ENCODE measurements at regions not wholly inside any gene's neighbourhood (a gene's known extent, or its start where the extent isn't known, plus 50 kb on each side); places are given as distances from the start of the nearest gene placed in this dataset.
A peak's percentile ranks its signal among the peaks of the same experiment; 100 is the strongest.
"Not testable (repeated sequence)": the region's sequence is repeated elsewhere in the genome, so short reads cannot be mapped to it uniquely, and the experiment has no call there.

DNA sequence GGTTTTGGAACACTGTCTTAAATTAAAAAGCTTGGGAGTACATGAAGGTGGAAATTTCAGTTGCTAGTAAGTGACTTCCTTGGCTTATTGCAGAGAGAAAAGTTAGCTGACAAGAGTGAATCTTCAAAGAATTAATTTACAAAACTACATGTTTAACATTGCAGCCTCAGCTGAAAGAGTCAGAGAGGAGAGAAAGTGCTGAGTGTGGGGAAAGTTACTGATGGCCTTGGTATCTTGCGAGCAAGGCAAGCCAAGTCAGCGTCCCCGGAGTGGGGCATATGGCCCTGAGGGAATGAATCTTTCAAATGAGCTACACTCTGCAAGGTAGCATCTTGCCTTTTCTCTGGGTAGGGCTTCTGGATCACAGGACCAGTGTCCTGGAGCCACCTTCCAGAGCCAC, 131.3 kb downstream of the LPIN1 start:
- no peak for ATAC-seq (replicated peaks in 6 of 8)
- Histone ChIP-seq H3K4me1 (replicated peaks in 1 of 2) (no peaks in the 10 kb centered on the region), H3K4me3 (no peak overlapping the region), H3K27ac (no peak overlapping the region)
- in situ Hi-C loops (cut with MboI; ENCODE audit: low pct_unique_long_range_greater_than_20kb in 2 of 9, low sequenced_read_pairs in 9 of 9, unreplicated experiment in 9 of 9) = no loop called here
- 80 to 100% (median 92%) methylated on average over 1 to 3 of the region's 3 CpGs; no CpG with 5 or more reads in 4 of the 10 experiments for WGBS, 10 experiments

DNA sequence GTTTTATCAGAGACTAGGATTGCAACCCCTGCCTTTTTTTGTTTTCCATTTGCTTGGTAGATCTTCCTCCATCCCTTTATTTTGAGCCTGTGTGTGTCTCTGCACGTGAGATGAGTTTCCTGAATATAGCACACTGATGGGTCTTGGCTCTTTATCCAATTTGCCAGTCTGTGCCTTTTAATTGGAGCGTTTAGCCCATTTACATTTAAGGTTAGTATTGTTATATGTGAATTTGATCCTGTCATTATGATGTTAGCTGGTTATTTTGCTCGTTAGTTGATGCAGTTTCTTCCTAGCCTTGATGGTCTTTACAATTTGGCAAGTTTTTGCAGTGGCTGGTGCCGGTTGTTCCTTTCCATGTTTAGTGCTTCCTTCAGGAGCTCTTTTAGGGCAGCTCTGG, 138.8 kb downstream of the LPIN1 start:
- H3K4me1 ChIP-seq (replicated peaks in 1 of 2); in situ Hi-C loops (cut with MboI; ENCODE audit: low pct_unique_long_range_greater_than_20kb in 2 of 9, low sequenced_read_pairs in 9 of 9, unreplicated experiment in 9 of 9); ATAC-seq (replicated peaks in 6 of 8); H3K4me3 ChIP-seq; H3K27ac ChIP-seq: not testable (repeated sequence)
- WGBS, 10 experiments = 100% methylated on average over 1 of the region's 4 CpGs; no CpG with 5 or more reads in 9 of the 10 experiments

DNA sequence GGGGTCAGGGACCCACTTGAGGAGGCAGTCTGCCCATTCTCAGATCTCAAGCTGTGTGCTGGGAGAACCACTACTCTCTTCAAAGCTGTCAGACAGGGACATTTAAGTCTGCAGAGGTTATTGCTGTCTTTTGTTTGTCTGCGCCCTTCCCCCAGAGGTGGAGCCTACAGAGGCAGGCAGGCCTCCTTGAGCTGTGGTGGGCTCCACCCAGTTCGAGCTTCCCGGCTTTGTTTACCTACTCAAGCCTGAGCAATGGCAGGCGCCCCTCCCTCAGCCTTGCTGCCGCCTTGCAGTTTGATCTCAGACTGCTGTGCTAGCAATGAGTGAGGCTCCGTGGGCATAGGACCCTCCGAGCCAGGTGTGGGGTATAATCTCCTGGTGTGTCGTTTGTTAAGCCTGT, 140.5 kb downstream of the LPIN1 start:
- H3K27ac ChIP-seq; ATAC-seq (replicated peaks in 6 of 8); H3K4me1 ChIP-seq (replicated peaks in 1 of 2); H3K4me3 ChIP-seq; in situ Hi-C loops (cut with MboI; ENCODE audit: low pct_unique_long_range_greater_than_20kb in 2 of 9, low sequenced_read_pairs in 9 of 9, unreplicated experiment in 9 of 9): not testable (repeated sequence)
- WGBS, 10 experiments = 80 to 90% (median 86%) methylated on average over 1 to 4 of the region's 8 CpGs; no CpG with 5 or more reads in 7 of the 10 experiments

DNA sequence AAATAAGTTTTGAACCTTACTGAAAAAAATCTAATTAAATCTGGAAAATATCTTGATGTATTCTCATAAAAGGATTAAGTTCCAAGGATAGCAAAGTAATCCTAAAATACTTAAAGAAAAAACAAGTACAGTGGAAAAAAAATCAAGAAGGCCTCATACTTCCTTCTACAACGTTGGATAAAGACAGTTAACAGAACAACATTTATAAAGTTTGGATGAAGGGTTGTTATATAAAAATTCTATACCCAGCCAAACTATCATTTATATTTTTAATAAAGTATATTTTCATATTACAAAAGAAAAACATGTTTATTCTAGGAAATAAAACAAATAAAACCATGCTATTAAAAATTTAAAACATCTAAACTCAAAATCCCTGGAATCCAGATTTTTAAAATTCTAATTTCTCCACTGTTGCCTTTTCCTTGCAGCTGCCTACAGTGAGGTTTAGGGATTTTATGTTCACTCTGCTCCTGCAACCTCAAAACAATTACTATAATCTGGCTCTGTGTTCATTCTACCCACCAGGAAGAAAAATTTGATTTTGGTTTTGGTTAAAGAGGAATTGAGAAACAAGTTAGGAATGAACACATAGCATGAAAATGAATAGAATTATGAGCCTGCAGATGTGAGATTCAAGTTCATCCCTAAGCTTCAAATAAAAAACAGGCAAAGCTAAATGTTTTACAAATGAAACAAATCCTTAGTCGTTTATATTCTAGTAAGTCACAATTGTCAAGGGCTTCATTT, 142.8 kb downstream of the LPIN1 start:
- no peak for ATAC-seq (replicated peaks in 6 of 8)
- WGBS, 10 experiments = 0 to 88% (median 48%) methylated on average over 1 to 2 of the region's 2 CpGs
- no peak overlapping the region for H3K27ac ChIP-seq

DNA sequence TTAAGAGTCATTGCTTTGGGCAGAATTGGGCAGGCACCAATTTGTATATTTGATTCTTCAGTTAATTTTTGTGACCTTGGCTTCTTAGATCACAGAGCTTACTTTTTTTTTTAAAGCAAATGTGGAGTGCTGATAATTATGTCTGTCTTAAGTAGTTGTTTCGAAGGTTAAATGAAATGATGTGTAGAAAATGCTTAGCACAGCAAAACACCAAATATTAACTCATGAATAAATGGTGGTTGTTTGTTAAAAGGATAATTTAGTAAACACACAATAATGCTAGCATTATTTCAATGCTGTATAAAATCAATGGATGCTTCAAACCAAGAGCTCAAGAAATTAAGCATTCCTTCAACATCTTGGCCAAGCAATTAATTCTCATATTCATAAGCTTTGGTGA, 143.4 kb downstream of the LPIN1 start:
- no peak overlapping the region for H3K4me3 ChIP-seq
- in situ Hi-C loops (cut with MboI; ENCODE audit: low pct_unique_long_range_greater_than_20kb in 2 of 9, low sequenced_read_pairs in 9 of 9, unreplicated experiment in 9 of 9) = no loop called here
- no peak overlapping the region for H3K27ac ChIP-seq
- 7 to 100% (median 79%) methylated on average over 1 of the region's 1 CpG; no CpG with 5 or more reads in 2 of the 10 experiments for WGBS, 10 experiments
- ATAC-seq (replicated peaks in 6 of 8) = no peak
- H3K4me1 ChIP-seq (replicated peaks in 1 of 2) = no peaks in the 10 kb centered on the region

More for the DNA sequence above, 142.8 kb downstream of the LPIN1 start:
- in situ Hi-C loops (cut with MboI; ENCODE audit: low pct_unique_long_range_greater_than_20kb in 2 of 9, low sequenced_read_pairs in 9 of 9, unreplicated experiment in 9 of 9) = no loop called here
- no peak overlapping the region for H3K4me3 ChIP-seq
- no peaks in the 10 kb centered on the region for H3K4me1 ChIP-seq (replicated peaks in 1 of 2)

DNA sequence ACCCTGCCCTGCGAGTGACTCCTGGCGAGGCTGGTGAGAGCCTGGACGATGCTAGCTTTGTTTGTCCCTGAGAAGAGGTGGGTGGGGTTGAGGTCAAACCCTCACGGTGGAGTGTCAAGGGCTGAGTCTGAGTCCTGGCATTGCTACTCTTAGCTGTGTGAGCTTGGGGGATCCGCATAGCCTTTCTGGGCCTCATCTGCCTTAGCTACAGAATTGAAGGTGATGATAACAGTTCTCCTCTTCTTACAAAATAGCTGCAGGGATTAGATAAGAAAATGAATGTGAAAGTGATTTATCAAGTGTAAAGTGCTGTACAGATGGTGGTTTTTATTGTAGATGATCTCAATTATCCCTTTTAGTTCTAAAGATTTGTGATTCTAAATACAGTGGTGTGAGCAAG, 144.6 kb downstream of the LPIN1 start:
- 54 to 100% (median 77%) methylated on average over 1 to 4 of the region's 5 CpGs; no CpG with 5 or more reads in 5 of the 10 experiments for WGBS, 10 experiments
- Histone ChIP-seq H3K4me3 (no peak overlapping the region), H3K4me1 (replicated peaks in 1 of 2) (peaks cover 2% of the 10 kb centered on the region in 2 donors), H3K27ac (no peak overlapping the region)
- in situ Hi-C loops (cut with MboI; ENCODE audit: low pct_unique_long_range_greater_than_20kb in 2 of 9, low sequenced_read_pairs in 9 of 9, unreplicated experiment in 9 of 9) = no loop called here
- no peak for ATAC-seq (replicated peaks in 6 of 8)

DNA sequence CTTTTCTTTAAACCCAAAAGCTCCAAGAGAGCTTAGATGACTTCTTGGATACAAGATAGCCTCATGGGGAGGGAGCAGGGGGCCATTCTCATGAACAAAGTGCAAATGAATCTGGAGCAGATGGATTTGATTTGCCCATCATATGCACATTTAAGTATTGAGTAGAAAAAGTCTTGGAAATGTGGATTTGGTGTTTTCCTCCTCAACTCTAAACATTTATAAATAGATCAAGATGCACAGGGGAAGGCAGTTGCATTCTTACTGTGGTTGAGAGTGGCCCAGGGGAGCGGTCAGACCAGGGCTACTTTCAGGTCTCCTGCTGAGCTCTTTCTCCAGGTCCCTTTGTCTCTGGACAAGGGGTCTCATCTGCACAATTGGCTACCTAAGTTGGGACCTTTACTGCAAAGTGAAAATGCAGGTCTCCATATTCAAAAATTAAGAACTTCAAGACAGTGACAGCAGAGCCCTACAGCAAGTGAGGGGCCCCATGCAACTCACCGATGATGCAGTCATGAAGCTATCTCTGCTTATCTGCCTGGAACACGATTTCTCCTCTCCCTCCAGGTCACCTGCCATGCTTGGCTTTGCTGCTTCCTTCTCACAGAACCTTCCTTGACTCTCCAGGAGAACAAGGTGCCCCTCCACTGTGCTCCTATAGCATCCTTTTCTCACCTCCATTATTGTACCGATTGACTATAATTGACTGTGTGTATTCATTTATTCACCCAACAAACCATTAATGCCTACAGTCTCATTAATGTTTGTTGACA, 145.4 kb downstream of the LPIN1 start:
- Histone ChIP-seq H3K27ac (no peak overlapping the region), H3K4me1 (replicated peaks in 1 of 2) (peaks cover 9 to 10% of the 10 kb centered on the region in 2 donors), H3K4me3 (no peak overlapping the region)
- WGBS, 10 experiments = 53 to 90% (median 75%) methylated on average over 1 to 4 of the region's 4 CpGs; no CpG with 5 or more reads in 1 of the 10 experiments
- in situ Hi-C loops (cut with MboI; ENCODE audit: low pct_unique_long_range_greater_than_20kb in 2 of 9, low sequenced_read_pairs in 9 of 9, unreplicated experiment in 9 of 9) = no loop called here
- peak in 2 of 8 experiments; percentile 54 to 61 for ATAC-seq (replicated peaks in 6 of 8)

DNA sequence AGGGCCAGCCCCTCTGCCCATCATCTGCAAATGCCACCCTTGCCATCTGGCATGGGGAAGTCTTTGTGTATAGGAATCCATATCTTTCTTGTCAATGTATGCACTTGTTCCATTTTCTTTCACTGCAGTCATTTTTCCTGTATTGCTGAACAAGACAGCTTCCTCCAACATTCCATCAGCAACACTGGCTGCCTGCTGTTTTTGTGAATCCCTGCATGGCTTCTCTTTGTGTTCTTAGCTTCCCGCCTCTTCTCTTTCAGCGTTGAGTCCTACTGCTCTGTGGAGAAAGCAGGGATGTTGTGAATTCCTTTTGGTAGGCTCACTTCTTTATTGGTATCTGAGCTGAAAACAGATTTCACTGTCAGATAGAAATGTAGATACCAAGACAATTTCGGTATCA, 150.0 kb downstream of the LPIN1 start:
- Histone ChIP-seq H3K27ac (no peak overlapping the region), H3K4me3 (no peak overlapping the region), H3K4me1 (replicated peaks in 1 of 2) (peaks cover 9 to 20% of the 10 kb centered on the region in 2 donors)
- in situ Hi-C loops (cut with MboI; ENCODE audit: low pct_unique_long_range_greater_than_20kb in 2 of 9, low sequenced_read_pairs in 9 of 9, unreplicated experiment in 9 of 9) = no loop called here
- ATAC-seq (replicated peaks in 6 of 8) = peak in 2 of 8 experiments; percentile 23 to 46
- 34 to 83% (median 50%) methylated on average over 1 to 3 of the region's 3 CpGs; no CpG with 5 or more reads in 1 of the 10 experiments for WGBS, 10 experiments

DNA sequence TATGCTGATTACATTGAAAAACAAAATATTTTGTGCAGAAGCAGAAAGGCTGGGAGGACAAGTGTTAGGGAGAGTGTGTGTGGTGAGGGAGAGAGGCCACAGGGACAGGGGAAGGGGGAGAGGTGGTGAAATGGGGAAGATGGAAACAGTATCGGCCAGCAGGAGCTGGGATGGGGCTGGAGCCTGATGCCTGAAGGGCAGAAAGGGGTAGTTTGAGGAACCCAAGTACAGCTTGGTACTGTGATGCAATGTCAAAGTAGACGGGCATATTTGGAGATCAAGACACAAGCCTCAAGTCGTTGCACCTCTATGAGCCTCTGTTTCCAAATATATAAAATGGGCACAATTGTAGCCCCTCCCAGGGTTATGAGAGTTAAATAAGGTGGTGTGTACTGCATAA, 152.1 kb downstream of the LPIN1 start:
- no peak overlapping the region for H3K4me3 ChIP-seq
- WGBS, 10 experiments = 100% methylated on average over 1 to 3 of the region's 3 CpGs; no CpG with 5 or more reads in 4 of the 10 experiments
- in situ Hi-C loops (cut with MboI; ENCODE audit: low pct_unique_long_range_greater_than_20kb in 2 of 9, low sequenced_read_pairs in 9 of 9, unreplicated experiment in 9 of 9) = no loop called here
- no peak overlapping the region for H3K27ac ChIP-seq
- peaks cover 9 to 20% of the 10 kb centered on the region in 2 donors for H3K4me1 ChIP-seq (replicated peaks in 1 of 2)
- ATAC-seq (replicated peaks in 6 of 8) = no peak

DNA sequence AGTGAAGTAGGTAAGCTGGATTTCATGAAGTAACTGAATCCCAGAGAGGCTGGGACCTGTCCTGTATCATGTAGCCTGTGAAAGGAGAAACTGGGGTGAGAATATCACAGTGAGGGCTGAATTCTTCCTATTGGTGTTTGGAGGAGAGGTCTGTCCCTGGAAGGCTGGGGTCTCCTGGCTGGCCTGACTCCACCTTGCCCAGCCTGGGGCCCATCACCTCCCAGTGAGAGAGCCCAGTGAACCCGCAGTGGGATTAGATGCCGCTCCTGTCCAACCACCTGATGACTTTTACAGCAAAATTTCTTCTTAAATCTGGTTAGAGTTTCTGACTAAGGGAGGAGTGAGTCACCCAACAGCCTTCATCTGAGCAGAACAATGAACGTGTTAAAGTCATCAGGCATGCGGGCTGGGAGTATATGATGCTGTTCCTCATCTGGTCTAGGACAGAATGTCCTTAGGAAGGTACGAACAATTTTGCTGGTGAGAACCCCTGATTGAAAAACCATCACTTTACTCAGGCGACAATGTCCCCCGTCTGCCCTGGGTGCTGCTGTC, 152.9 kb downstream of the LPIN1 start:
- no peak overlapping the region for H3K4me3 ChIP-seq
- in situ Hi-C loops (cut with MboI; ENCODE audit: low pct_unique_long_range_greater_than_20kb in 2 of 9, low sequenced_read_pairs in 9 of 9, unreplicated experiment in 9 of 9) = no loop called here
- peak in 2 of 8 experiments; percentile 6 to 50 for ATAC-seq (replicated peaks in 6 of 8)
- H3K4me1 ChIP-seq (replicated peaks in 1 of 2) = peaks cover 9 to 20% of the 10 kb centered on the region in 2 donors
- 27 to 95% (median 82%) methylated on average over 1 to 6 of the region's 7 CpGs; no CpG with 5 or more reads in 2 of the 10 experiments for WGBS, 10 experiments
- no peak overlapping the region for H3K27ac ChIP-seq

DNA sequence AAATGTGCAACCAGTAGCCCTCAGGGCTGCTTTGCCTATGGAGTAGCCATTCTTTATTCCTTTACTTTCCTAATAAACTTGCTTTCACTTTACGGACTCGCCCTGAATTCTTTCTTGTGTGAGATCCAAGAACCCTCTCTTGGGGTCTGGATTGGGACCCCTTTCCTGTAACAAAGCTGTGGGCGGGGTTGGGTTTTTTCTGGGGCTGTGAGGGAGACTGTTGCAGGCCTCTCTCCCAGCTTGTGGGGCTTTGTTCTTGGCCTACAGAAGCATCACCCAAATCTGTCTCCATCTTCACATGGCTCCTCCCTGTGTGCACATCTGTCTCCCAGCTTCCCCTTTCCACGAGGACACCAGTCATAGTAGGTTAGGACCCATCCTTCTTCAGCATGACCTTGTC, 154.5 kb downstream of the LPIN1 start:
- ATAC-seq (replicated peaks in 6 of 8) = peak in 1 of 8 experiments; percentile 8
- H3K27ac ChIP-seq; in situ Hi-C loops (cut with MboI; ENCODE audit: low pct_unique_long_range_greater_than_20kb in 2 of 9, low sequenced_read_pairs in 9 of 9, unreplicated experiment in 9 of 9); H3K4me3 ChIP-seq: not testable (repeated sequence)
- WGBS, 10 experiments = 63 to 100% (median 80%) methylated on average over 1 to 3 of the region's 4 CpGs; no CpG with 5 or more reads in 5 of the 10 experiments
- H3K4me1 ChIP-seq (replicated peaks in 1 of 2) = peaks cover 8 to 19% of the 10 kb centered on the region in 2 donors

DNA sequence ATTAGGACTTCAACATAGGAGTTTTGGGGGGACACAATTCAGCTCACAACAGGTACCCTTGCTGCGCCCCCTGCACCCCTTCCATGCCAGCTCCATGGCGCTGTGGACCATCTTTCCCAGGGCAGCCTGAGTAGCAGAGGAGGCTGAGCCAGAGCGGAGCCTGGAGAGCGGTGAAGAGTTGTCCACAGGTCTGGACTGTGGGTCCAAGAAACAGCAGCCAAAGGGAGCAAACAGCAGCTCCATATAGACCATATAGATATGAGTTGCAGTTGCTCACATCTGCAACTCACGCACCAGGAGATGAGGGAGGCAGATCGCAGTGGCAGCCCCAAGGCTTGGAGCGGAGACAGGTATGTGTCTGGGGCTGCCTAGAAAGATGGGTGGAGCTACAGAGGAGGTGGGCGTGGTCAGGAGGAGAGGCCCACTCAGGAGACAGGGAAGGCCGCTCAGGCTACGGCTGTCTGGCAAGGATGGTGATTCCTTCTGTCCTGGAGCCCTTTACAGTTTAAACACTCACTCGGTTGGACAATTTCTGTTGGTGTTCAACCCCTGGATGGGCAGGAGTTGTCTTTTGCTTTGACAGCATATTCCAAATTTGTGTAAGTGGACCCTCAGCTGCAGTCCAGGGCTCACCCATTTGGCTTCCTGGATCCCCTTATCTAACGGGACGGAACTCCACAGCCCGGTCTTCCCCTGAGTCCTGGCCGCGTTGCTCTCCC, 155.1 kb downstream of the LPIN1 start:
- H3K4me3 ChIP-seq = no peak overlapping the region
- in situ Hi-C loops (cut with MboI; ENCODE audit: low pct_unique_long_range_greater_than_20kb in 2 of 9, low sequenced_read_pairs in 9 of 9, unreplicated experiment in 9 of 9) = no loop called here
- WGBS, 10 experiments = 67 to 100% (median 85%) methylated on average over 2 to 11 of the region's 16 CpGs; no CpG with 5 or more reads in 2 of the 10 experiments
- no peak overlapping the region for H3K27ac ChIP-seq
- H3K4me1 ChIP-seq (replicated peaks in 1 of 2) = peaks cover 2 to 13% of the 10 kb centered on the region in 2 donors
- no peak for ATAC-seq (replicated peaks in 6 of 8)

All from motor neuron (in vitro differentiated cells).